ENCODE measurements at regions not wholly inside any gene's neighbourhood (a gene's known extent, or its start where the extent isn't known, plus 50 kb on each side); places are given as distances from the start of the nearest gene placed in this dataset.

- H3K9ac ChIP-seq (ENCODE audit: control insufficient read depth, insufficient read depth, low read length): no peak overlapping the region
- no peak overlapping the region; the same call in 1 of the 2 replicates for H2AFZ ChIP-seq (ENCODE audit: control insufficient read depth, low read depth, low read length)
- no peak overlapping the region for H3K4me3 ChIP-seq
- ChIA-PET SMC1A (ENCODE audit: uncharacterized antibody, unreplicated experiment) (no interaction called here), CTCF (interaction anchor here (1.2 kb wide), 1 partner anchor 56 kb away, joined by 3 read pairs; no protein-coding TSS in a partner anchor), POLR2A (no interaction called here), RAD21 (ENCODE audit: unreplicated experiment) (no interaction called here)
- H3K36me3 ChIP-seq (ENCODE audit: control insufficient read depth in 2 of 2, insufficient read depth in 2 of 2, low read length in 1 of 2): no peaks in the 10 kb centered on the region
- H3K4me1 ChIP-seq (ENCODE audit: control insufficient read depth, insufficient read depth, low read length): no peaks in the 10 kb centered on the region
- no peak for FAIRE-seq
- H3K27me3 ChIP-seq (replicated peaks in 1 of 2; ENCODE audit: control insufficient read depth in 2 of 2, insufficient read depth in 2 of 2, low read length in 1 of 2): no peaks in the 10 kb centered on the region
- WGBS (ENCODE audit: insufficient coverage, insufficient replicate concordance, low lambda C conversion rate, missing lambda C conversion rate): 0% methylated on average over 2 of the region's 2 CpGs
- H3K79me2 ChIP-seq (ENCODE audit: control insufficient read depth, insufficient read depth, low read length): no peaks in the 10 kb centered on the region
- H3K4me2 ChIP-seq (ENCODE audit: control insufficient read depth, insufficient read depth): no peak overlapping the region
- no peak for ATAC-seq
- in situ Hi-C loops (cut with MboI) (no loop called here), intact Hi-C loops (cut with micrococcal nuclease; ENCODE audit: unreplicated experiment) (no loop called here)
- BruUV-seq (replicated peaks): no TSS peak
- DNase-seq (ENCODE audit: low read depth, low spot score): no peak
- H3K27ac ChIP-seq (ENCODE audit: control insufficient read depth, insufficient read depth): no peak overlapping the region
- TF ChIP-seq, protein P1, sequence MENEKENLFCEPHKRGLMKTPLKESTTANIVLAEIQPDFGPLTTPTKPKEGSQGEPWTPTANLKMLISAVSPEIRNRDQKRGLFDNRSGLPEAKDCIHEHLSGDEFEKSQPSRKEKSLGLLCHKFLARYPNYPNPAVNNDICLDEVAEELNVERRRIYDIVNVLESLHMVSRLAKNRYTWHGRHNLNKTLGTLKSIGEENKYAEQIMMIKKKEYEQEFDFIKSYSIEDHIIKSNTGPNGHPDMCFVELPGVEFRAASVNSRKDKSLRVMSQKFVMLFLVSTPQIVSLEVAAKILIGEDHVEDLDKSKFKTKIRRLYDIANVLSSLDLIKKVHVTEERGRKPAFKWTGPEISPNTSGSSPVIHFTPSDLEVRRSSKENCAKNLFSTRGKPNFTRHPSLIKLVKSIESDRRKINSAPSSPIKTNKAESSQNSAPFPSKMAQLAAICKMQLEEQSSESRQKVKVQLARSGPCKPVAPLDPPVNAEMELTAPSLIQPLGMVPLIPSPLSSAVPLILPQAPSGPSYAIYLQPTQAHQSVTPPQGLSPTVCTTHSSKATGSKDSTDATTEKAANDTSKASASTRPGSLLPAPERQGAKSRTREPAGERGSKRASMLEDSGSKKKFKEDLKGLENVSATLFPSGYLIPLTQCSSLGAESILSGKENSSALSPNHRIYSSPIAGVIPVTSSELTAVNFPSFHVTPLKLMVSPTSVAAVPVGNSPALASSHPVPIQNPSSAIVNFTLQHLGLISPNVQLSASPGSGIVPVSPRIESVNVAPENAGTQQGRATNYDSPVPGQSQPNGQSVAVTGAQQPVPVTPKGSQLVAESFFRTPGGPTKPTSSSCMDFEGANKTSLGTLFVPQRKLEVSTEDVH (IDR thresholded peaks at IDR 0.05; ENCODE audit: low read depth, partially characterized antibody): no peak
- TF ChIP-seq HDAC6 (IDR thresholded peaks at IDR 0.05; ENCODE audit: unreplicated experiment) (no peak), TCF12 (IDR thresholded peaks at IDR 0.05; ENCODE audit: low read depth, low read length) (no peak)
- H3K9me3 ChIP-seq (replicated peaks; ENCODE audit: control insufficient read depth, insufficient read depth, low read length): no peaks in the 10 kb centered on the region
- H4K20me1 ChIP-seq (ENCODE audit: control insufficient read depth, insufficient read depth): no peaks in the 10 kb centered on the region
Measured at GRCh38 chr5:117205894-117206293, 631.3 kb upstream of the SEMA6A start.

Data from GM12878 (cell line).